Thyroid gland (tissue), 4 donors: ENCODE measurements at regions not wholly inside any gene's neighbourhood (a gene's known extent, or its start where the extent isn't known, plus 50 kb on each side); places are given as distances from the start of the nearest gene placed in this dataset.

Experiments
- DNase-seq, 2 donors: peaks; one replicate each; pipeline ENCODE4 v3.0.0-alpha.2; 2019
- H3K27ac ChIP-seq, 3 donors: fragments of 200-600 bp; sonication (generic); 1 replicate in 2 of 3; 2 replicates in 1 of 3; pipeline ENCODE4 v1.5.1; 2016 to 2019; ENCODE audit warnings: mild to moderate bottlenecking in 1 of 3, moderate library complexity in 1 of 3
- H3K27me3 ChIP-seq: fragments of 200-600 bp; sonication (generic); one replicate; pipeline ENCODE4 v1.5.1; 2019
- H3K36me3 ChIP-seq, 2 donors: fragments of 200-600 bp; sonication (generic); one replicate each; pipeline ENCODE4 v1.5.1; 2016 to 2019
- H3K4me1 ChIP-seq, 2 donors: fragments of 200-600 bp; sonication (generic); one replicate each; pipeline ENCODE4 v1.5.1; 2017 to 2019
- H3K4me3 ChIP-seq, 3 donors: fragments of 200-600 bp; sonication (generic); replicated peaks in 1 of 3; 1 replicate in 2 of 3; 2 replicates in 1 of 3; pipeline ENCODE4 v1.5.1; 2016; ENCODE audit warnings: mild to moderate bottlenecking in 1 of 3
- H3K9me3 ChIP-seq: fragments of 200-600 bp; sonication (generic); one replicate; pipeline ENCODE4 v1.5.1; 2017
- CTCF ChIP-seq, 6 experiments: fragments of 200-600 bp in 3 of 6; fragments of 450-650 bp in 3 of 6; sonication (generic) in 3 of 6; IDR thresholded peaks; one replicate each; pipeline ENCODE4 v1.5.1; 2016 to 2019; ENCODE audit warnings: antibody characterized with exemption in 6 of 6, mild to moderate bottlenecking in 2 of 6, inconsistent platforms in 1 of 6, moderate library complexity in 1 of 6
- POLR2A ChIP-seq, 2 donors: fragments of 450-650 bp; IDR thresholded peaks; one replicate each; pipeline ENCODE4 v1.6.1; 2017; ENCODE audit warnings: antibody characterized with exemption in 2 of 2, mild to moderate bottlenecking in 2 of 2, moderate library complexity in 1 of 2
- WGBS, 2 donors: methylation state at CpG; one replicate each; pipeline ENCODE4 v1.1.5; 2017; 5-methylcytosine and 5-hydroxymethylcytosine counted together
- intact Hi-C: fragments of 100-400 bp; cut with DNase I; formaldehyde crosslinking; loops from one replicate; pipeline ENCODE4 v1.15.1; 2023

GRCh38 chr13:50699874-50700663 lies 143.4 kb downstream of the DLEU7 start:
- Histone ChIP-seq H3K36me3 (no peaks in the 10 kb centered on the region), H3K9me3 (no peaks in the 10 kb centered on the region), H3K27me3 (no peaks in the 10 kb centered on the region), H3K4me1 (peaks cover 18 to 27% of the 10 kb centered on the region in 2 donors), H3K27ac (peak overlapping the region; percentile 12 to 39 (median 33)), H3K4me3 (no peak overlapping the region)
- DNase-seq = peak; percentile 18 to 23
- WGBS, 2 donors = 58 to 64% methylated on average over 4 of the region's 4 CpGs
- no peak for TF ChIP-seq CTCF (IDR thresholded peaks at IDR 0.05)
- TF ChIP-seq POLR2A (IDR thresholded peaks at IDR 0.05) = no peak
- intact Hi-C loops = no loop called here

- intact Hi-C loops = no loop called here
- Histone ChIP-seq H3K9me3 (no peaks in the 10 kb centered on the region), H3K27ac (peak overlapping the region in 2 of 3 donors; percentile 33 to 39), H3K4me1 (peaks cover 18 to 27% of the 10 kb centered on the region in 2 donors), H3K4me3 (no peak overlapping the region), H3K36me3 (no peaks in the 10 kb centered on the region), H3K27me3 (no peaks in the 10 kb centered on the region)
- 81 to 94% methylated on average over 1 of the region's 1 CpG for WGBS, 2 donors
- no peak for DNase-seq
- no peak for TF ChIP-seq CTCF (IDR thresholded peaks at IDR 0.05)
- no peak for TF ChIP-seq POLR2A (IDR thresholded peaks at IDR 0.05)
Measured at GRCh38 chr13:50700664-50701305, 142.7 kb downstream of the DLEU7 start.

- Histone ChIP-seq H3K36me3 (no peaks in the 10 kb centered on the region), H3K27ac (no peak overlapping the region), H3K4me3 (no peak overlapping the region), H3K9me3 (no peaks in the 10 kb centered on the region), H3K4me1 (peaks cover 18 to 27% of the 10 kb centered on the region in 2 donors), H3K27me3 (no peaks in the 10 kb centered on the region)
- TF ChIP-seq POLR2A (IDR thresholded peaks at IDR 0.05) = no peak
- TF ChIP-seq CTCF (IDR thresholded peaks at IDR 0.05) = no peak
- no peak for DNase-seq
- WGBS, 2 donors = 80 to 85% methylated on average over 2 of the region's 2 CpGs
- intact Hi-C loops = no loop called here
Measured at GRCh38 chr13:50701469-50701868, 142.0 kb downstream of the DLEU7 start.

GRCh38 chr13:50706505-50706904 lies 137.0 kb downstream of the DLEU7 start:
- intact Hi-C loops = no loop called here
- no peaks in the 10 kb centered on the region for H3K27me3 ChIP-seq
- 87 to 94% methylated on average over 2 of the region's 2 CpGs for WGBS, 2 donors
- no peaks in the 10 kb centered on the region for H3K4me1 ChIP-seq
- H3K27ac ChIP-seq = no peak overlapping the region
- no peak for DNase-seq
- TF ChIP-seq CTCF (IDR thresholded peaks at IDR 0.05) (no peak), POLR2A (IDR thresholded peaks at IDR 0.05) (no peak)
- no peaks in the 10 kb centered on the region for H3K9me3 ChIP-seq
- H3K36me3 ChIP-seq = no peaks in the 10 kb centered on the region
- no peak overlapping the region for H3K4me3 ChIP-seq

- H3K4me1 ChIP-seq = no peaks in the 10 kb centered on the region
- no peaks in the 10 kb centered on the region for H3K36me3 ChIP-seq
- no peak for DNase-seq
- no peaks in the 10 kb centered on the region for H3K9me3 ChIP-seq
- no peak overlapping the region for H3K4me3 ChIP-seq
- no peak overlapping the region for H3K27ac ChIP-seq
- intact Hi-C loops = no loop called here
- 83 to 100% methylated on average over 1 of the region's 1 CpG for whole genome bisulfite sequencing, 2 donors
- TF ChIP-seq CTCF (IDR thresholded peaks at IDR 0.05) (no peak), POLR2A (IDR thresholded peaks at IDR 0.05) (no peak)
- H3K27me3 ChIP-seq = no peaks in the 10 kb centered on the region
Measured at GRCh38 chr13:50707628-50708027, 135.9 kb downstream of the DLEU7 start.
